Left hindlimb (tissue), 1 donor: ENCODE measurements at regions not wholly inside any gene's neighbourhood (a gene's known extent, or its start where the extent isn't known, plus 50 kb on each side); places are given as distances from the start of the nearest gene placed in this dataset.
A peak's percentile ranks its signal among the peaks of the same experiment; 100 is the strongest.

Source experiments
- DNase-seq: peaks from one replicate; pipeline ENCODE4 v3.0.0-alpha.2; 2018

DNA sequence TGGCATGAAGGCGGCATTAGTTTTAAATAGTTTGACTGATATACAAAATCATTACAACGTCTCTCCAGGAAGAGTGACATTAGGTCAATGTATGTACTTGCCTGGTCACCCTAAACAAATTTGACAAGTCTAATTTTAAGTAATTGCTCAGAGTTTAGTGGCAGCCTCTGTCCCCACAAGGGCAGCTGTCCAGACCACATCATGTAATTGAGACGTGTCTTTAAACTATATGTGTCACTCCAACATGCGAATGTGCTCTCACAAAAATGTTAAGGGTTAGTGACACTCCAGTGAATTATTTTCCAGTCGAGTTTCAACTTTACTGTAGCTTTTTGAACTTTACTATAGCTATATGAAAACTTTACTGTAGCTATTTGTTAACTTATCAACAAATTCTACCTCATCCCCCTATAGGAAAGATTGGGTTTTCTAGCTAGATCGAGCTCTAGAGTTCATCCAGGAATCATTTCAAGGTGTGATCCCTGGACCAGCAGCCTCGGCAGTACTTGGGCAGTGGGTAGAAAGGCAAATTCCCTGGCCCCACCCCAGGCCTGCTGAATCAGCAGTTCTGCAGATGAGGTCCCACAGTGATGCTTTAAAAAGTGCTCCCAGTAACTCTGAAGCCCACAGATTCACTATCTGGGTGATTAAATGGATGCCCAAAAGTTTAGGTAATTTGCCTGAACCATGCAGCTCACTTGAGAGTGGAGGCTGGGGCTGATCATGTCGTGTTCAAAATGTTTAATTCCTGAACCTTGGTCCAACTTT, 66.4 kb upstream of the POU3F3 start:
- DNase-seq, result no peak

GRCh38 chr2:104788742-104789455, 65.0 kb upstream of the POU3F3 start:
- DNase-seq, result no peak

- DNase-seq, result peak; percentile 50
These were observed 63.7 kb upstream of the POU3F3 start for GRCh38 chr2:104790100-104790811.

DNA sequence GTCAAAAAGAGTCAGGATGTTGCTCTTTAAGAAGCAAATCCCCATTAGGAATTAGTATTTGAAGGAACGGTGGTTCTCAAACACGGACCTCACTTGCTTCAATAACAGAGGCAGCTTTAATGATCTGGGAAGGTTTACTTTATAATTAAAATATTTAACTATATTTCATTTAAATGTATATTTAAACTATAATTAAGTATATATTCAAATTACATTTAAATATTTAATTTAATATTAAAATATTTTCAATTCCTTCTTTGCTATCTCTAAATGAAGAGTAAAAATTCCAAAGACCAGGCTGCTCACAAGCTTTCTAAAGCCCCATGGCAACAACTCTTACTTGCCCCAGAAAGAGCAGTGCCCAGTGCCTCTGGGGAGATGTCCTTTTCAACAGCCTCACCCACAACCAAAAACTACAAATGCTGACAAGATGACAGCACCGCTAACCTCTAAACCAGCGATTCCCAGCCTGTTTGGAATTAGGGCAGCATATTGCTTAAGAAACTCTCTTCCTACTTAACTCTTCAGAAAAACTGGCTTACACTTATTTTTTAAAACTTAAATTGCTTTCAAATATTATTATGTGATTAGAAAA, 62.9 kb upstream of the POU3F3 start:
- no peak for DNase-seq

DNA sequence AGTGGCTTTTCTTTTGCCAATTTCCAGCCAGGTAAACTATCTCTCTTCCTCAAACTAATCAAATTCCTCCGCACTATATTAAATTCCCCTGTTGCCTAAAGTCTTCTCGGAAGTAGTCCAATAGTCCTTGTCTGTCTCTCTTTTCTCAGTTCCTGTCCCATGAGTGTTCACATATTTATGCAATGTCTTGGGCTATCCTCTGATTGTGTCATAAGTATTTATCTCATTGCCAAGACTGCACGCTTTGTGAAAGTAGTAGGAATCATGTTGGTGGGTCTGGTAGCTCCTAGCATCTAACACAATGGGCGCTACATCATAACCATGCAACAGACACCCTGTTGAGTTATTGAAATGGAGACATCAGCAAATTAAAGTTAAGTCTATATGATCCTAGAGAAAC, 59.9 kb upstream of the POU3F3 start:
- DNase-seq, result no peak

DNA sequence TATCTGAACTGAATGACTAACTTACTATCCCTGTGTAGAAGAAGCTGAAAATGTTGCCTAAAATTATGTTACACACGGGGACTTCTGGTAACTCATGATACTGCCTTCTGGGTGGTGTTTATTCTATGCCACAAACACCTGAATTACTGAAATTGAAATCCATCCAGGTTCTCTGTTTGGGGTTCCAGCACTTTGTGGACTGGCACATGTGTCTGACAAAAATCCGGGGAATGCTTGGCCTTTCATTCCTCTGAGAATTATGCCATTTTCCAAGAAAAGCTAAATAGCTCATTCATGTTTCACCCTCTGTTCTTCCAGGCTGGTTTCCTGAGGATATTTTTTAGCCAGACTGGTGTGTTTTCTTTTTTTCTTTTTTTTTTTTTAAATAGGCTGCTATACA, 59.5 kb upstream of the POU3F3 start:
- no peak for DNase-seq
